ENCODE measurements at regions not wholly inside any gene's neighbourhood (a gene's known extent, or its start where the extent isn't known, plus 50 kb on each side); places are given as distances from the start of the nearest gene placed in this dataset.
"Not testable (repeated sequence)": the region's sequence is repeated elsewhere in the genome, so short reads cannot be mapped to it uniquely, and the experiment has no call there.

- TF ChIP-seq CTBP1 (IDR thresholded peaks at IDR 0.05; ENCODE audit: borderline replicate concordance): no peak
- no peak for TF ChIP-seq ZNF384 (IDR thresholded peaks at IDR 0.05)
- no peak for TF ChIP-seq L3MBTL2 (conservative IDR thresholded peaks at IDR 0.05)
- TF ChIP-seq ARNT (IDR thresholded peaks at IDR 0.05): no peak
- TF ChIP-seq HDGF (IDR thresholded peaks at IDR 0.05; ENCODE audit: borderline replicate concordance): no peak
- TF ChIP-seq NFRKB (IDR thresholded peaks at IDR 0.05): no peak
- TF ChIP-seq LEF1 (IDR thresholded peaks at IDR 0.05; ENCODE audit: borderline replicate concordance): no peak
- no peak for TF ChIP-seq TARDBP (IDR thresholded peaks at IDR 0.05)
- TF ChIP-seq, protein P1, sequence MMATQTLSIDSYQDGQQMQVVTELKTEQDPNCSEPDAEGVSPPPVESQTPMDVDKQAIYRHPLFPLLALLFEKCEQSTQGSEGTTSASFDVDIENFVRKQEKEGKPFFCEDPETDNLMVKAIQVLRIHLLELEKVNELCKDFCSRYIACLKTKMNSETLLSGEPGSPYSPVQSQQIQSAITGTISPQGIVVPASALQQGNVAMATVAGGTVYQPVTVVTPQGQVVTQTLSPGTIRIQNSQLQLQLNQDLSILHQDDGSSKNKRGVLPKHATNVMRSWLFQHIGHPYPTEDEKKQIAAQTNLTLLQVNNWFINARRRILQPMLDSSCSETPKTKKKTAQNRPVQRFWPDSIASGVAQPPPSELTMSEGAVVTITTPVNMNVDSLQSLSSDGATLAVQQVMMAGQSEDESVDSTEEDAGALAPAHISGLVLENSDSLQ (IDR thresholded peaks at IDR 0.05): no peak
- TF ChIP-seq FOXA1 (IDR thresholded peaks at IDR 0.05): no peak
- TF ChIP-seq FOXM1 (IDR thresholded peaks at IDR 0.05; ENCODE audit: borderline replicate concordance): no peak
- TF ChIP-seq FOXK2 (IDR thresholded peaks at IDR 0.05): no peak
- CTCF ChIA-PET: no interaction called here
- POLR2A ChIA-PET: no interaction called here
- DNase-seq (ENCODE audit: extremely low spot score): no peak
These were observed 1024.1 kb downstream of the RPA4 start for GRCh38 chrX:97907791-97908190.

- DNase-seq (ENCODE audit: extremely low spot score): no peak
- TF ChIP-seq L3MBTL2 (conservative IDR thresholded peaks at IDR 0.05) (no peak), CTBP1 (IDR thresholded peaks at IDR 0.05; ENCODE audit: borderline replicate concordance) (no peak)
- POLR2A ChIA-PET: no interaction called here
- CTCF ChIA-PET: no interaction called here
These were observed 1025.5 kb downstream of the RPA4 start for GRCh38 chrX:97909245-97909644.

DNA sequence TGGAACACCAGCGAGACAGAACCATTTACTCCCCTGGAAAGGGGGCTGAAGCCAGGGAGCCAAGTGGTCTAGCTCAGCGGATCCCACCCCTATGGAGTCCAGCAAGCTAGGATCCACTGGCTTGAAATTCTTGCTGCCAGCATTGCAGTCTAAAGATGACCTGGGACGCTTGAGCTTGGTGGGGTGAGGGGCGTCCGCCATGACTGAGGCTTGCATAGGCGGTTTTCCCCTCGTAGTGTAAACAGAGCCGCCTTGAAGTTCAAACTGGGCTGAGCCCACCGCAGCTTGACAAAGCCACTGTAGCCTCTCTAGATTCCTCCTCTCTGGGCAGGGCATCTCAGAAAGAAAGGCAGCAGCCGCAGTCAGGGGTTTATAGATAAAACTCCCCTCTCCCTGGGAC, 1031.7 kb downstream of the RPA4 start:
- DNase-seq (ENCODE audit: extremely low spot score); CTCF ChIA-PET; POLR2A ChIA-PET: not testable (repeated sequence)

GRCh38 chrX:97921223-97921622, 1037.5 kb downstream of the RPA4 start:
- DNase-seq (ENCODE audit: extremely low spot score); POLR2A ChIA-PET; CTCF ChIA-PET: not testable (repeated sequence)

DNA sequence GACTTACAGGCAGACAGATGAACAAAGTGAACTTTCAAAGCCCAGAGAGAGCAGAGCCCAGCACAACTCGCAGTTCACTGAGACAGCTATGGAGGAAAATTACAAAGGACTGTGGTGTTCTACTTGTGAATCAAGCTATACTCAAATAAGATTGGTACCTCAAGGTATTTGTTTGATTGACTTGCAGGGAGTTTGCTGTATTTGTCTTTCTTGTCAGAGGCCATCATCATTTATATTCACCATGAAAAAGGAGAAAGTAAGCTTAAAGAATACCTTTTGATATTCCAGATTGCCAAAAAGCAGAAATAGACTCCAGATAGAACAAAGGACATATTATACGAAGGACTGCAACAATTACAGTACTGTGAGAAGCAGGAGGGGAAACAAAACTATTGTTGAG, 1047.9 kb downstream of the RPA4 start:
- TF ChIP-seq, protein P1 (IDR thresholded peaks at IDR 0.05): no peak
- TF ChIP-seq ELF4 (IDR thresholded peaks at IDR 0.05) (no peak), BHLHE40 (IDR thresholded peaks at IDR 0.05; ENCODE audit: borderline replicate concordance) (no peak), HDGF (IDR thresholded peaks at IDR 0.05; ENCODE audit: borderline replicate concordance) (no peak), ARNT (IDR thresholded peaks at IDR 0.05) (no peak), ZNF384 (IDR thresholded peaks at IDR 0.05) (no peak), SUZ12 (IDR thresholded peaks at IDR 0.05) (no peak), NFRKB (IDR thresholded peaks at IDR 0.05) (no peak), SP1 (IDR thresholded peaks at IDR 0.05) (no peak), FOXM1 (IDR thresholded peaks at IDR 0.05; ENCODE audit: borderline replicate concordance) (no peak), L3MBTL2 (conservative IDR thresholded peaks at IDR 0.05) (no peak), LEF1 (IDR thresholded peaks at IDR 0.05; ENCODE audit: borderline replicate concordance) (no peak), FOXK2 (IDR thresholded peaks at IDR 0.05) (no peak), CTBP1 (IDR thresholded peaks at IDR 0.05; ENCODE audit: borderline replicate concordance) (no peak), TARDBP (IDR thresholded peaks at IDR 0.05) (no peak), FOXA1 (IDR thresholded peaks at IDR 0.05) (no peak)
- ChIA-PET POLR2A (no interaction called here), CTCF (no interaction called here)
- no peak for DNase-seq (ENCODE audit: extremely low spot score)

DNA sequence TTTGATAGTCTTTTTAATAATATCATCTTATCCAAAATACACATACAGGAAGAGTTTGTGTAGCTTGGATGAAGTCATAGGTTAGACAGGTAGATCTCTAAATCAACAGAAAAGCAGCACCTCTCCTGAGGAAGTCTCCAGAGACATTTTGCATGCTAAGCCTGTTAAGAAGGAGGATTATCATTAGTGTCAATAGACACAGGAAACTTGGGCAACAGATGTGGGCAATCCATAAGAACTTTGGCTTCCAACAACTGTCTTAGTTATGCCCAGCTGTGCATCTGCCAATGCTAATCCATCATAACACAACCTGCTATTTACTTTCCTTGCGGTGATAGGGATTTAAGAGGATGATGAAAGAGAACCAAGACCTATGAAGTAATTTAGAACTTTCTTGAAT, 1052.6 kb downstream of the RPA4 start:
- no peak for TF ChIP-seq SUZ12 (IDR thresholded peaks at IDR 0.05)
- TF ChIP-seq SP1 (IDR thresholded peaks at IDR 0.05): no peak
- no peak for TF ChIP-seq LEF1 (IDR thresholded peaks at IDR 0.05; ENCODE audit: borderline replicate concordance)
- no peak for TF ChIP-seq ZNF384 (IDR thresholded peaks at IDR 0.05)
- TF ChIP-seq, protein P1 (IDR thresholded peaks at IDR 0.05): no peak
- TF ChIP-seq FOXA1 (IDR thresholded peaks at IDR 0.05): no peak
- TF ChIP-seq TARDBP (IDR thresholded peaks at IDR 0.05): no peak
- no peak for TF ChIP-seq FOXK2 (IDR thresholded peaks at IDR 0.05)
- no peak for TF ChIP-seq FOXM1 (IDR thresholded peaks at IDR 0.05; ENCODE audit: borderline replicate concordance)
- TF ChIP-seq L3MBTL2 (conservative IDR thresholded peaks at IDR 0.05): no peak
- no peak for TF ChIP-seq ARNT (IDR thresholded peaks at IDR 0.05)
- TF ChIP-seq NFRKB (IDR thresholded peaks at IDR 0.05): no peak
- TF ChIP-seq BHLHE40 (IDR thresholded peaks at IDR 0.05; ENCODE audit: borderline replicate concordance): no peak
- no peak for TF ChIP-seq CTBP1 (IDR thresholded peaks at IDR 0.05; ENCODE audit: borderline replicate concordance)
- TF ChIP-seq HDGF (IDR thresholded peaks at IDR 0.05; ENCODE audit: borderline replicate concordance): no peak
- ChIA-PET CTCF (no interaction called here), POLR2A (no interaction called here)
- no peak for DNase-seq (ENCODE audit: extremely low spot score)

DNA sequence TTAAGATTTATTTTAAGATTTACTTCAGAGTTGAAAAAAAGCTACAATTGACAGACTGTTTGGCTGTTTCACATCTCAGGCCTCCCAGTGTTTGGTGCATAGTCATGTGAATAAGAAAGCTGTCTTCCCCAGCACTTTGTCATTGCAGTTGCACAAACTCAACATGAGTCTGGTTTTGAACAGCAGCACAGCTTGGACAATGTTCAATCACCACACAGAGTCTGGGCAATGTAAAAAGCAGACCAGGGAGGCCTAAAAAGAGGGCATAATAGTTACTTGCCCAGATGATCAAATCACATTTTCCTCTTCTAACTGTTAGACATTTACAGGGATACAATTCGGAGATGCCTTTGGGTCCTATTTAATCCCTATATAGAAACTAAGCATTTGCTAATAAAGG, 1055.0 kb downstream of the RPA4 start:
- no peak for DNase-seq (ENCODE audit: extremely low spot score)
- ChIA-PET POLR2A (no interaction called here), CTCF (no interaction called here)
- TF ChIP-seq TARDBP (IDR thresholded peaks at IDR 0.05) (no peak), CTBP1 (IDR thresholded peaks at IDR 0.05; ENCODE audit: borderline replicate concordance) (no peak), FOXM1 (IDR thresholded peaks at IDR 0.05; ENCODE audit: borderline replicate concordance) (no peak), ELF4 (IDR thresholded peaks at IDR 0.05) (no peak), BHLHE40 (IDR thresholded peaks at IDR 0.05; ENCODE audit: borderline replicate concordance) (no peak), L3MBTL2 (conservative IDR thresholded peaks at IDR 0.05) (no peak), SP1 (IDR thresholded peaks at IDR 0.05) (no peak), FOXA1 (IDR thresholded peaks at IDR 0.05) (no peak), NFRKB (IDR thresholded peaks at IDR 0.05) (no peak), ZNF384 (IDR thresholded peaks at IDR 0.05) (no peak), ARNT (IDR thresholded peaks at IDR 0.05) (no peak), SUZ12 (IDR thresholded peaks at IDR 0.05) (no peak), HDGF (IDR thresholded peaks at IDR 0.05; ENCODE audit: borderline replicate concordance) (no peak), LEF1 (IDR thresholded peaks at IDR 0.05; ENCODE audit: borderline replicate concordance) (no peak), FOXK2 (IDR thresholded peaks at IDR 0.05) (no peak)
- TF ChIP-seq, protein P1 (IDR thresholded peaks at IDR 0.05): no peak
